Left ventricle myocardium inferior (tissue), 1 donor: ENCODE measurements at regions not wholly inside any gene's neighbourhood (a gene's known extent, or its start where the extent isn't known, plus 50 kb on each side); places are given as distances from the start of the nearest gene placed in this dataset.

ENCODE experiments used
- DNase-seq: peaks from one replicate; pipeline ENCODE4 v3.0.0-alpha.2; 2020
- H3K27ac ChIP-seq: fragments of 200-600 bp; replicated peaks from 2 replicates; pipeline ENCODE4 v1.8.0; 2021
- H3K27me3 ChIP-seq: fragments of 200-600 bp; 2 replicates; pipeline ENCODE4 v1.8.0; 2021; ENCODE audit warnings: low read depth
- H3K36me3 ChIP-seq: fragments of 200-600 bp; 2 replicates; pipeline ENCODE4 v1.8.0; 2021
- H3K4me1 ChIP-seq: fragments of 200-600 bp; 2 replicates; pipeline ENCODE4 v1.8.0; 2021
- H3K4me3 ChIP-seq: fragments of 200-600 bp; 2 replicates; pipeline ENCODE4 v1.8.0; 2021; ENCODE audit warnings: mild to moderate bottlenecking, moderate library complexity
- H3K9me3 ChIP-seq: fragments of 200-600 bp; replicated peaks from 2 replicates; pipeline ENCODE4 v1.8.0; 2021
- intact Hi-C: fragments of 100-400 bp; cut with micrococcal nuclease; formaldehyde crosslinking; loops from one replicate; pipeline ENCODE4 v1.11.0; 2022
- TF ChIP-seq, protein P1 (sequence below): fragments of 200-600 bp; IDR thresholded peaks from 2 replicates; pipeline ENCODE4 v1.8.0; 2021; ENCODE audit warnings: antibody characterized with exemption, mild to moderate bottlenecking, borderline replicate concordance
- donor health status: DM: no; HTN: yes; CAD: no; lungs with severe emphysema.

GRCh38 chr3:13703071-13703470 is 154.1 kb downstream of the FBLN2 start:
- intact Hi-C loops: no loop called here
- DNase-seq: no peak
- peaks cover 84% of the 10 kb centered on the region for H3K27me3 ChIP-seq
- H3K4me1 ChIP-seq: no peaks in the 10 kb centered on the region
- peaks cover 4% of the 10 kb centered on the region for H3K9me3 ChIP-seq
- TF ChIP-seq, protein P1, sequence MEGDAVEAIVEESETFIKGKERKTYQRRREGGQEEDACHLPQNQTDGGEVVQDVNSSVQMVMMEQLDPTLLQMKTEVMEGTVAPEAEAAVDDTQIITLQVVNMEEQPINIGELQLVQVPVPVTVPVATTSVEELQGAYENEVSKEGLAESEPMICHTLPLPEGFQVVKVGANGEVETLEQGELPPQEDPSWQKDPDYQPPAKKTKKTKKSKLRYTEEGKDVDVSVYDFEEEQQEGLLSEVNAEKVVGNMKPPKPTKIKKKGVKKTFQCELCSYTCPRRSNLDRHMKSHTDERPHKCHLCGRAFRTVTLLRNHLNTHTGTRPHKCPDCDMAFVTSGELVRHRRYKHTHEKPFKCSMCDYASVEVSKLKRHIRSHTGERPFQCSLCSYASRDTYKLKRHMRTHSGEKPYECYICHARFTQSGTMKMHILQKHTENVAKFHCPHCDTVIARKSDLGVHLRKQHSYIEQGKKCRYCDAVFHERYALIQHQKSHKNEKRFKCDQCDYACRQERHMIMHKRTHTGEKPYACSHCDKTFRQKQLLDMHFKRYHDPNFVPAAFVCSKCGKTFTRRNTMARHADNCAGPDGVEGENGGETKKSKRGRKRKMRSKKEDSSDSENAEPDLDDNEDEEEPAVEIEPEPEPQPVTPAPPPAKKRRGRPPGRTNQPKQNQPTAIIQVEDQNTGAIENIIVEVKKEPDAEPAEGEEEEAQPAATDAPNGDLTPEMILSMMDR: no peak
- H3K36me3 ChIP-seq: no peaks in the 10 kb centered on the region
- H3K4me3 ChIP-seq: no peak overlapping the region
- H3K27ac ChIP-seq: no peak overlapping the region

- peaks cover 4% of the 10 kb centered on the region for H3K9me3 ChIP-seq
- H3K27ac ChIP-seq: no peak overlapping the region
- no peaks in the 10 kb centered on the region for H3K4me1 ChIP-seq
- TF ChIP-seq, protein P1: no peak
- DNase-seq: peak; percentile 6
- no peaks in the 10 kb centered on the region for H3K36me3 ChIP-seq
- H3K4me3 ChIP-seq: no peak overlapping the region
- H3K27me3 ChIP-seq: peaks cover 85% of the 10 kb centered on the region
- intact Hi-C loops: no loop called here
These were observed 153.4 kb downstream of the FBLN2 start for GRCh38 chr3:13702286-13702685.

- peaks cover 87% of the 10 kb centered on the region for H3K27me3 ChIP-seq
- H3K4me1 ChIP-seq: no peaks in the 10 kb centered on the region
- intact Hi-C loops: no loop called here
- no peaks in the 10 kb centered on the region for H3K36me3 ChIP-seq
- no peaks in the 10 kb centered on the region for H3K9me3 ChIP-seq
- H3K27ac ChIP-seq: no peak overlapping the region
- TF ChIP-seq, protein P1: no peak
- no peak overlapping the region for H3K4me3 ChIP-seq
- no peak for DNase-seq
These were observed 152.0 kb downstream of the FBLN2 start for GRCh38 chr3:13700889-13701288.

DNA sequence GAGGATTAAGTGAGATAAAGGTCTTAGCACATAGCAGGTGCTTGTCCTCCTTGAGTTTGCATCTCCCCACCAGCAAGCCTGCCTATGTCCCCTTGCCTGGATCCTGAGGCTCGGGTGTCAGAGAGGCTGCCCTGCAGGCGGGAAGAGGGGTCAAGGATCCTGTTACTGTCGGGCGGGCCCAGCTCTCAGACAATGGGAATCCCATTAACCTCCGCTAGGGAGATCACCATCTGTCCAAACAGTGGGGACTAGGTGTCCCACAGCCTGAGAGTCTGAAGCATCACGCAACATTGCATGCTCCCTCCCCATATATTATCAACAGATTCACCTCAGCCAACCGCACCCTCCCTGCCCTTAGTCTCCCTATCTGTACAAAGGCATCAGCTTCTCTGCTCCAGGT is 151.4 kb downstream of the FBLN2 start:
- Histone ChIP-seq H3K27me3 (peaks cover 92% of the 10 kb centered on the region), H3K4me3 (no peak overlapping the region), H3K27ac (no peak overlapping the region), H3K36me3 (no peaks in the 10 kb centered on the region), H3K4me1 (no peaks in the 10 kb centered on the region), H3K9me3 (no peaks in the 10 kb centered on the region)
- DNase-seq: no peak
- intact Hi-C loops: no loop called here
- TF ChIP-seq, protein P1: no peak

DNA sequence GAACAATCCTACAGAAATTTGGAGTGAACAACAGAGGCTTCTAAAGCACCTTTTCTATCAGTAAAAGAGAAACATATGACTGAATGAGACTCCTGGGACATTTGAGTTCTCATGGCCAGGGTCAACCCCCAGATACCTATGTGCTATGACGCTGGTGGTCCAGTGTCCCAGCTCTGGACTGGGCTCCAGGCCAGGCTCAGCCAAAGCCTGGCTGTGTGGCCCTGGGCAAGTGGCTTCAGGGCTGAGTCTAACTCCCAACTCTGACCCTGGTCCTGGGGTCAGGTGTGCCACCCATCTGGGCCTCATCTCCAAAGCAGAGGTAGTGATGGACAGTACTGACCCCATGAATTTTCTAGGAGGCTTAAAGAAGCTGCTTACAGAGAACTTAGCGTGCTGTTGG is 147.8 kb downstream of the FBLN2 start:
- intact Hi-C loops: no loop called here
- Histone ChIP-seq H3K27me3 (peaks cover 77% of the 10 kb centered on the region), H3K9me3 (peaks cover 5% of the 10 kb centered on the region), H3K27ac (no peak overlapping the region), H3K36me3 (no peaks in the 10 kb centered on the region), H3K4me1 (no peaks in the 10 kb centered on the region), H3K4me3 (no peak overlapping the region)
- TF ChIP-seq, protein P1: no peak
- no peak for DNase-seq

DNA sequence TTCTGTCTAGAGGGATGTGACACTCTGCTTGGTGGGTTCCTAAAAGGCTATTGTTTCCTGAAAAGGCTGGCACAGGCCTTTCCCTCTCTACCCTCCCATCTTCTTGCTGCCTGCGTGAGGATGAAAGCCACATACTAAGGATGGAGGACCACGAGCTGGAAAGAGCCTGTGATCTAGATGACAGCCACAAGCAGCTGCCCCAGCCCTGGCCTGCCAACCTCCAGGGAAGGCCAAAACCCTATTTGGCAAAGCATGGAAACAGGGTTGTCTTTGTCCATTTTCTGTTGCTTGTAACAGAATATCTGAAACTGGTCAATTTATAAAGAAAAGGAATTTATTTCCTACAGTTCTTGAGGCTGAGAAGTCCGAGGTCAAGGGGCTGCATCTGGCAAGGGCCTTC is 144.5 kb downstream of the FBLN2 start:
- Histone ChIP-seq H3K9me3 (peaks cover 5% of the 10 kb centered on the region), H3K27me3 (peaks cover 75% of the 10 kb centered on the region), H3K27ac (no peak overlapping the region), H3K36me3 (no peaks in the 10 kb centered on the region), H3K4me1 (no peaks in the 10 kb centered on the region), H3K4me3 (no peak overlapping the region)
- intact Hi-C loops: no loop called here
- no peak for DNase-seq
- TF ChIP-seq, protein P1: no peak
